GM19023 (cell line): ENCODE measurements at regions not wholly inside any gene's neighbourhood (a gene's known extent, or its start where the extent isn't known, plus 50 kb on each side); places are given as distances from the start of the nearest gene placed in this dataset.
A peak's percentile ranks its signal among the peaks of the same experiment; 100 is the strongest.
"Not testable (repeated sequence)": the region's sequence is repeated elsewhere in the genome, so short reads cannot be mapped to it uniquely, and the experiment has no call there.

ENCODE experiments used
- ATAC-seq: cut with Tn5 transposase; IDR thresholded peaks from one replicate; pipeline ENCODE4 v1.9.1; 2021; ENCODE audit warnings: mild to moderate bottlenecking, moderate library complexity; ENCODE audit not compliant: unreplicated experiment

- no peak for ATAC-seq
Observed at GRCh38 chr6:12348530-12349511, 58.7 kb downstream of the EDN1 start.

GRCh38 chr6:12350644-12351170 is 60.5 kb downstream of the EDN1 start:
- ATAC-seq: no peak

GRCh38 chr6:12351672-12352071 is 61.5 kb downstream of the EDN1 start:
- ATAC-seq: no peak

GRCh38 chr6:12353731-12354130 is 63.6 kb downstream of the EDN1 start:
- ATAC-seq: no peak

- no peak for ATAC-seq
Observed at GRCh38 chr6:12354499-12354898, 64.3 kb downstream of the EDN1 start.

- ATAC-seq: no peak
Observed at GRCh38 chr6:12355354-12355753, 65.2 kb downstream of the EDN1 start.

GRCh38 chr6:12356431-12356830 is 66.3 kb downstream of the EDN1 start:
- ATAC-seq: no peak

GRCh38 chr6:12356983-12357972 is 67.1 kb downstream of the EDN1 start:
- peak; percentile 61 for ATAC-seq

GRCh38 chr6:12359036-12359435 is 68.9 kb downstream of the EDN1 start:
- ATAC-seq: no peak

GRCh38 chr6:12361042-12361765 is 71.0 kb downstream of the EDN1 start:
- no peak for ATAC-seq

- not testable (repeated sequence) for ATAC-seq
Observed at GRCh38 chr6:12363277-12363650, 73.1 kb downstream of the EDN1 start.

- ATAC-seq: peak; percentile 69
Observed at GRCh38 chr6:12363651-12364381, 73.7 kb downstream of the EDN1 start.

GRCh38 chr6:12364621-12365020 is 74.5 kb downstream of the EDN1 start:
- no peak for ATAC-seq

- ATAC-seq: no peak
Observed at GRCh38 chr6:12366731-12367130, 76.6 kb downstream of the EDN1 start.

GRCh38 chr6:12367412-12367811 is 77.3 kb downstream of the EDN1 start:
- ATAC-seq: no peak

GRCh38 chr6:12369355-12369754 is 79.2 kb downstream of the EDN1 start:
- ATAC-seq: no peak

GRCh38 chr6:12369781-12370262 is 79.7 kb downstream of the EDN1 start:
- ATAC-seq: peak; percentile 80

GRCh38 chr6:12371151-12371550 is 81.0 kb downstream of the EDN1 start:
- no peak for ATAC-seq

- no peak for ATAC-seq
Observed at GRCh38 chr6:12371641-12372146, 81.5 kb downstream of the EDN1 start.
